Ectodermal cell (in vitro differentiated cells): ENCODE measurements at regions not wholly inside any gene's neighbourhood (a gene's known extent, or its start where the extent isn't known, plus 50 kb on each side); places are given as distances from the start of the nearest gene placed in this dataset.

Experiments used
- H3K27ac ChIP-seq: 2 replicates; pipeline ENCODE4 v1.7.0; 2013; ENCODE audit warnings: mild to moderate bottlenecking, low read depth, low read length; ENCODE audit not compliant: insufficient read depth, poor library complexity, severe bottlenecking
- H3K27me3 ChIP-seq: 2 replicates; pipeline ENCODE4 v1.7.0; 2013; ENCODE audit warnings: mild to moderate bottlenecking, low read length; ENCODE audit not compliant: insufficient read depth, control insufficient read depth, poor library complexity, severe bottlenecking
- H3K36me3 ChIP-seq: one replicate; pipeline ENCODE4 v1.7.0; 2013; ENCODE audit warnings: low read length; ENCODE audit not compliant: control insufficient read depth, insufficient read depth
- H3K4me1 ChIP-seq: one replicate; pipeline ENCODE4 v1.7.0; 2013; ENCODE audit warnings: low read length; ENCODE audit not compliant: control insufficient read depth, insufficient read depth
- H3K4me3 ChIP-seq: 2 replicates; pipeline ENCODE4 v1.7.0; 2013; ENCODE audit warnings: low read depth, low read length, control low read depth; ENCODE audit not compliant: insufficient read depth
- H3K9me3 ChIP-seq: 2 replicates; pipeline ENCODE4 v1.7.0; 2013; ENCODE audit warnings: mild to moderate bottlenecking, low read length, moderate library complexity; ENCODE audit not compliant: control insufficient read depth
- WGBS, 2 experiments: methylation state at CpG; one replicate each; pipeline ENCODE4 v1.1.7; 2013; ENCODE audit warnings: missing lambda C conversion rate in 2 of 2; 5-methylcytosine and 5-hydroxymethylcytosine counted together

- 92 to 96% methylated on average over 2 to 4 of the region's 4 CpGs for WGBS, 2 experiments
- H3K9me3 ChIP-seq, result no peaks in the 10 kb centered on the region
These were observed 123.8 kb upstream of the DAZL start for GRCh38 chr3:16728770-16729745.

GRCh38 chr3:16738451-16738850 lies 133.2 kb upstream of the DAZL start:
- Histone ChIP-seq H3K27me3 (no peaks in the 10 kb centered on the region), H3K27ac (no peak overlapping the region), H3K36me3 (no peaks in the 10 kb centered on the region), H3K9me3 (no peaks in the 10 kb centered on the region), H3K4me3 (no peak overlapping the region), H3K4me1 (no peaks in the 10 kb centered on the region)
- whole genome bisulfite sequencing, 2 experiments, result no CpG with 5 or more reads among the region's 1 CpG

More at GRCh38 chr3:16728770-16729745, 123.8 kb upstream of the DAZL start:
- Histone ChIP-seq H3K27ac (no peak overlapping the region), H3K4me1 (peaks cover under 1% of the 10 kb centered on the region), H3K4me3 (no peak overlapping the region), H3K27me3 (no peaks in the 10 kb centered on the region), H3K36me3 (no peaks in the 10 kb centered on the region)

- no peaks in the 10 kb centered on the region for H3K36me3 ChIP-seq
- no peaks in the 10 kb centered on the region for H3K9me3 ChIP-seq
- no peaks in the 10 kb centered on the region for H3K4me1 ChIP-seq
- H3K4me3 ChIP-seq, result no peak overlapping the region
- H3K27ac ChIP-seq, result no peak overlapping the region
- no peaks in the 10 kb centered on the region for H3K27me3 ChIP-seq
- WGBS, 2 experiments, result 79 to 89% methylated on average over 3 to 5 of the region's 5 CpGs
These were observed 134.4 kb upstream of the DAZL start for GRCh38 chr3:16739541-16740105.

DNA sequence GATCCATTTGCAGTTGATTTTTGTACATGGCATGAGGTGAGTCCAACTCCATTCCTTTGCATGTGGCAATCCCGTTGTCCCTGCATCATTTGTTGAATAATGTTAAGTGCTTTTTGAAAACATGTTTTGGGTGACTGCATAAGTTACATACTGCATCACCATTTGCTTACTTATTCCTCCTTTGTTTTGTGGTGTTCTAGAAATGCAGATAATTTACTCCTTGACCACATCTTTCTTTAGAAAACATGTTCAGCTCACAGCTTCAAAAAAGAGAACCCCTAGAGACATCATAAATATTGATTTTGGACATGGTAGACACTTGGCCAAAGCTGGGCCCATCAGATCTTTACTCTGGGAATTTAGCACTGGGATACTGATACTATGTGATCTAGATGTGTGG lies 135.3 kb upstream of the DAZL start:
- no peak overlapping the region for H3K4me3 ChIP-seq
- H3K27ac ChIP-seq, result no peak overlapping the region
- H3K27me3 ChIP-seq, result no peaks in the 10 kb centered on the region
- H3K36me3 ChIP-seq, result no peaks in the 10 kb centered on the region
- no peaks in the 10 kb centered on the region for H3K4me1 ChIP-seq
- 88 to 100% methylated on average over 1 of the region's 1 CpG for WGBS, 2 experiments
- no peaks in the 10 kb centered on the region for H3K9me3 ChIP-seq

GRCh38 chr3:16741103-16741758 lies 136.0 kb upstream of the DAZL start:
- Histone ChIP-seq H3K9me3 (no peaks in the 10 kb centered on the region), H3K27me3 (no peaks in the 10 kb centered on the region), H3K4me1 (no peaks in the 10 kb centered on the region), H3K27ac (no peak overlapping the region), H3K36me3 (no peaks in the 10 kb centered on the region), H3K4me3 (no peak overlapping the region)
- 90 to 95% methylated on average over 3 to 4 of the region's 4 CpGs for WGBS, 2 experiments

DNA sequence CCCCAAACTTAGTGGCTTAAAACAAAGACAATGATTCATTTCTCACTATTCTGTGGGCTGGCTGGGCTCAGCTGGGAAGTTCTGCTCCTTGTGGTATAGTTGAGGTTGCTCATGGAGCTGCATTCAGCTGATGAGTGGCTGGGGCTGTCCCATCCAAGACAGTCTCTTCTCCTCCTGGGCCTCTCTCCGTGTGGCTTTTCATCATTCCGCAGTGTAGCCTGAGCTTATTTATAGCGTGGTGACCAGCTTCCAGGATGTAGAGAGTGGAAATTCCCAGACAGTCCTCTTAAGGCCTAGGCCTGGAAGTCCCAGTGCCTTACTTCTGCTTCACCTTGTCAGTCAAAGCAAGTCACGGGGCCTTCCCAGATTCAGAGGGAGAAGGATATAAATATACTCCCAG lies 136.7 kb upstream of the DAZL start:
- H3K9me3 ChIP-seq, result no peaks in the 10 kb centered on the region
- no peak overlapping the region for H3K27ac ChIP-seq
- no peaks in the 10 kb centered on the region for H3K4me1 ChIP-seq
- H3K27me3 ChIP-seq, result no peaks in the 10 kb centered on the region
- no peaks in the 10 kb centered on the region for H3K36me3 ChIP-seq
- no peak overlapping the region for H3K4me3 ChIP-seq
- 91 to 94% methylated on average over 4 of the region's 4 CpGs for WGBS, 2 experiments

DNA sequence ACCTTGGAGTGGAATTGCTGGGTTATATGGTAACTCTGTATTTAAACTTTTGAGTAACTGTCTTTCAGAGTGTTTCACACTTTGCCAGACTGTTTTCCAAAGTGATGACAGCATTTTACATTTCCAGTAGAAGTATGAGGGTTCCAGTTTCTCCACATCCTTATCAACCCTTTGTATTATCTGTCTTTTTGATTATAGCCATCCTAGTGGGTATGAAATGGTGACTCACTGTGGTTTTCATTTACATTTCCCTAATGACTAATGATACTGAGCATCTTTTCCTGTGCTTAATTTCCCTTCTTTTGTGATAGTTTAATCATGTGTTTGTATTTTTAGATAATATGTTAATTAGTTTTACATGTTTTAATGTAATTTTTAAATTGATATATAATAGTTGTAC lies 138.1 kb upstream of the DAZL start:
- no peak overlapping the region for H3K4me3 ChIP-seq
- no peak overlapping the region for H3K27ac ChIP-seq

DNA sequence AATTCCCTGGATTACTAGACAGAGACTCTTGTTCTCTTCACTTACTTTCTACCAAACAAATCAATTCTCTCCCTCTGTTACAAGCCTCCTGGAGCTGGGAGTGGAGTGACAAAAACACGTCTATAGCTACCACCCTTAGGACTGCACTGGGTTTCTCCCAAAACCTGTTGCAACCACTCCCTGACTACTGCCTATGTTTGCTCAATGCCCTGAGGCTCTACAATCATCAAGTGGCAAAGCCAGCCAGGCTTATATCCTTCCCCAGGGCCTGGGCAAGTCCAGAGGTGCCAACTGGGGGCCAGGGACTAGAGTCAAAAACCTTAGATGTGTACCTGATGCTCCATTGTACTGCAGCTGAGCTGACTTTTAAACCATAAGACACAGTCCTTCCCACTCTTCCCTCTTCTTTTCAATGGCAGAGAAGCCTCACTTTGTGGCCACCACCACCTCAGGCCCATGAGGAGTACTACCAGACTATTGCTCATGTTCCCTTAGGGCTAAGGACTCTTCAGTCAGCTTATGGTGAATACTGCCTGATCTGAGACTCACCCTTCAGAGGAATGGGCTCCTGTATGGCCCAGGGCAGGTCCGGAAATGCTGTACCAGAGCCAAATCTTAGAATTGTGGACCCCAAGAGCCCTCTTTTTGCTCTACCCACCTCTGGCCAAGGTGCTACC lies 125.4 kb upstream of the PLCL2 start:
- Histone ChIP-seq H3K4me1 (no peaks in the 10 kb centered on the region), H3K9me3 (no peaks in the 10 kb centered on the region), H3K36me3 (no peaks in the 10 kb centered on the region), H3K27ac (no peak overlapping the region), H3K27me3 (no peaks in the 10 kb centered on the region), H3K4me3 (no peak overlapping the region)
- WGBS, 2 experiments, result 92 to 96% methylated on average over 2 of the region's 2 CpGs

More for the DNA sequence above, 138.1 kb upstream of the DAZL start:
- no peaks in the 10 kb centered on the region for H3K9me3 ChIP-seq
- no peaks in the 10 kb centered on the region for H3K36me3 ChIP-seq
- H3K27me3 ChIP-seq, result no peaks in the 10 kb centered on the region
- no peaks in the 10 kb centered on the region for H3K4me1 ChIP-seq

GRCh38 chr3:16761571-16761970 lies 123.2 kb upstream of the PLCL2 start:
- H3K4me3 ChIP-seq, result no peak overlapping the region
- no peaks in the 10 kb centered on the region for H3K9me3 ChIP-seq
- H3K27me3 ChIP-seq, result no peaks in the 10 kb centered on the region
- WGBS, 2 experiments, result no CpG with 5 or more reads among the region's 1 CpG
- H3K36me3 ChIP-seq, result no peaks in the 10 kb centered on the region
- H3K27ac ChIP-seq, result no peak overlapping the region
- peaks cover 4% of the 10 kb centered on the region for H3K4me1 ChIP-seq

DNA sequence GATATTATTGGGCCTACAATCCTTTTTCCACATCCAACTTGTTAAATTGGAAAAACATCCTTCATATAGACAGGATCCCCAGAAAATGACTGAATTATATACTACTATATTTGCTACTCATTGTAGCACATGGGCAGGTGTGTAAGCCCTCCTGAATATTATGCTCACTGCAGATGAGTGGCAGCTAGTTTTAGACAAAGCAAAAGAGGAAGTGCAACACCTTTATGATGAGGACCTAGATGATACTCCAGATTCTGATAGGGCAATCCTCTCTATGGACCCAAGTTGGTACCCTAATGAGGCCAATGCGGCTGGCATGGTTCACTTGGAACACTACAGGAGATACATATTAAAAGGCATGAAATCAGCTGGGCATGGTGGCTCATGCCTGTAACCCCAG lies 119.1 kb upstream of the PLCL2 start:
- Histone ChIP-seq H3K27ac (no peak overlapping the region), H3K27me3 (no peaks in the 10 kb centered on the region), H3K4me1 (peaks cover 8% of the 10 kb centered on the region), H3K4me3 (no peak overlapping the region), H3K36me3 (no peaks in the 10 kb centered on the region), H3K9me3 (no peaks in the 10 kb centered on the region)
- 93 to 95% methylated on average over 1 of the region's 1 CpG for WGBS, 2 experiments
